ENCODE measurements at regions not wholly inside any gene's neighbourhood (a gene's known extent, or its start where the extent isn't known, plus 50 kb on each side); places are given as distances from the start of the nearest gene placed in this dataset.
A peak's percentile ranks its signal among the peaks of the same experiment; 100 is the strongest.

DNA sequence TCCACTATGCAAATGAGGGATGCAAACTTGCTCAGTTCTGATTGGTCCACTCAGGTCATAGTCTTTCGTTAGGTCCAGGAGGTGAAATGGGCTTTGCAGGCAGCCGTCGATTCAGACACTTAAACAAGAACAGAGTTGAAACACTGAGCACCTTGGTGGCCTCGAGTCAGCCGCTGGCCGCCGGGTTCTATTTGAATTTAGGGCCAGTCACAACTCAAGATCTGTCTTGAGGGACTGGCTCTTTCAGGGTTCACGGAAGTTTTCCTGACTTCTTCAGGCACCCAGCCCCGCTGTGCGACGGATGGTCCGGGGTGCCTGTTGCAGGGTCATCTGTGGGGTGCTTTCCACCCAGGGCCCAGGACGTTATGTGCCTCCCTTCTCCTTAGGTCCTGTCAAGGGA lies 412.8 kb upstream of the IRX4 start:
- intact Hi-C loops (cut with DNase I) = no loop called here
- peak; percentile 77 for DNase-seq (ENCODE audit: low spot score)

DNA sequence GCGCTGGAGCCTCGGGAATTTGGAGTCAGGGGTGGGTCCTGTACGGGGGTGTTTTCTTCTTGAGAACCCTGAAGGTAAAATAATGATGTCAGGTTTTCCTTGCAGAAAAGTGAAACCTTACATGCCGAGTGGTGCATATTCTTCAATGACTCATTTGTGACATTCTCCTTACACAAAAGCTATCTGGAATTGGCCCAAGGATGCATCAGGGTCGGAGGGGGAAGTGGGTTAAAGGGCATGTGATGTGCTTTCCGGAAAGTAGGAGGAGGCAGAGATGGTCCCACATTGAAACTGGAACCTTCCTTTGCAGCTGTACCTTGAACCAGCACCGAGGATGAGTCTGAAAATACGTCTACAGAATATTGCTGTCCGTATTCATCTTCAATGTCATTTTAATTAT lies 411.2 kb upstream of the IRX4 start:
- no peak for DNase-seq (ENCODE audit: low spot score)
- intact Hi-C loops (cut with DNase I) = no loop called here

- peak; percentile 72 for DNase-seq (ENCODE audit: low spot score)
- intact Hi-C loops (cut with DNase I) = no loop called here
These were observed 408.6 kb upstream of the IRX4 start for GRCh38 chr5:2291146-2291840.

- intact Hi-C loops (cut with DNase I) = no loop called here
These were observed 406.7 kb upstream of the IRX4 start for GRCh38 chr5:2289380-2289779.

DNA sequence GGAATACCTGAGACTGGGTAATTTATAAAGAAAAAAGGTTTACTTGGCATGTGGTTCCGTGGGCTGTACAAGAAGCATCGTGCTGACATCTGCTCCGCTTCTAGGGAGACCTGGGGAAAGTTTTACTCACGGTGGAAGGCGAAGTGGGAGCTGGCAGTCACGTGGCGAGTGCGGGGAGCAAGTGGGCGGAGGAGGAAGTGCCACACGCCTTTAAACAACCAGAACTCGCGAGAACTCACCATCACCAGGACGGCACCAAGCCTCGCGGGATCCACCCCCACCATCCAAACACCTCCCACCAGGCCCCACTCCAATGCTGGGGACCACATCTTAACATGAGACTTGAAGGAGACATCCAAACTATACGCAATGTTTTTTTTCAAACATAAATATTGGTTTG lies 406.2 kb upstream of the IRX4 start:
- peak; percentile 25 for DNase-seq (ENCODE audit: low spot score)
- intact Hi-C loops (cut with DNase I) = no loop called here

More at GRCh38 chr5:2289380-2289779, 406.7 kb upstream of the IRX4 start:
- peak; percentile 55 for DNase-seq (ENCODE audit: low spot score)

DNA sequence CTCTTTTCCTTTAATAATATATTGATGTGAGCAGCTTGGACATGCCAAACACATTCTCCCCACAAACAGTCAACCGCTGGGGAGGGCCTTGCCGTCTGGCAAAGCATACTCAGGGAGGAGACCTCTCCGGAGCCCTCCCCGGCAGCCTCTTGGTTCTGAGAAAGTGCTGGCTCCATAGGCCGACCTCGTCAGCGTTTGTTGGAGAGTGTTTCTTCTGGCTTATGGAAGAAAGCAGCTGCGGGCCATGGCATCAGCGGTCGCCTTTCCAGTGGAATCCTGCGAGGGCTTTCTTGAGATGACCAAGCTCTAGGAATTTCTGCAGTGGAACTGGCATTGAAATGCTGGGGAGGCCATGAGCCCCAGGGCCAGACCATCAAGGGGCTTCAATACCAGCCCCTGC lies 405.7 kb upstream of the IRX4 start:
- intact Hi-C loops (cut with DNase I) = no loop called here
- DNase-seq (ENCODE audit: low spot score) = peak; percentile 71

DNA sequence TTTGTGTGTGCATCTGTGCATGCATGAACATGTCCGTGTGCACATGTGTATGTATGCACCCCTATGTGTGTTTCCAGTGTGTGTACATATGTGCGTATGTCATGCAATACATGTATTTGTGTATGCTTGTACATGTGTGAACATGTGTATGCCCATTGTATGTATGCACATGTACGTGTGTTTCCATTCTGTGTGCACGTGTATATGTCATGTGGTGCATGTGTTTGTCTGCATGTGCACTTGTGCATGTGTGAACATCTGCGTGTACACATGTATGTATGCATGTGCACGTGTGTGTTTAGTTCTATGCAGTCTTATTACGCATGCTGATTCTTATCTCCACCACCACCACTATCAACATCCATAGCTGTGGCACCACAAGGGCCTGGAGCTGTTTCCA lies 403.5 kb upstream of the IRX4 start:
- intact Hi-C loops (cut with DNase I) = no loop called here
- DNase-seq (ENCODE audit: low spot score) = peak; percentile 2

DNA sequence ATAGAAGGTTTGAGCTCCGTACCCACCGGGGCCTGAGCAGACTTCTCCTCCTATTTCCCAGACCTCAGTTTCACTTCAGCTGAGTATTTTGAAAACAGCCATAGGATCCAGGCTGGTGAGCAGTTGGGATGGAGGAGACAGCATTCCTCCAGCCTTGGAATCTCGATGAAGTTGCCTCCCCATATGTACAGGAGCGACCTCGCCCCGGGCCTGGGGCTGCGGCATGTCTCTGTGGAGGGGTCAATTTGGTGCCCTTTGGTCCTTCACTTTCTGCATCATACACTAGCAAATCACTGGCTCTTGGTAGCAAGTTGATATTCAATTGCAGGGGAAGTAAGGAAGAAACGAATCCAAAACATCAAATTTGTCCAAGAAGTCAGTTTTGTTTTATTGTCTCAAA lies 402.0 kb upstream of the IRX4 start:
- DNase-seq (ENCODE audit: low spot score) = peak; percentile 74
- intact Hi-C loops (cut with DNase I) = no loop called here

- intact Hi-C loops (cut with DNase I) = no loop called here
- DNase-seq (ENCODE audit: low spot score) = peak; percentile 58
These were observed 400.8 kb upstream of the IRX4 start for GRCh38 chr5:2283481-2284045.

GRCh38 chr5:2282893-2283292 lies 400.2 kb upstream of the IRX4 start:
- peak; percentile 9 for DNase-seq (ENCODE audit: low spot score)
- intact Hi-C loops (cut with DNase I) = no loop called here

GRCh38 chr5:2282034-2282690 lies 399.4 kb upstream of the IRX4 start:
- peak; percentile 51 for DNase-seq (ENCODE audit: low spot score)
- intact Hi-C loops (cut with DNase I) = no loop called here

GRCh38 chr5:2281446-2281845 lies 398.7 kb upstream of the IRX4 start:
- peak; percentile 64 for DNase-seq (ENCODE audit: low spot score)
- intact Hi-C loops (cut with DNase I) = no loop called here

DNA sequence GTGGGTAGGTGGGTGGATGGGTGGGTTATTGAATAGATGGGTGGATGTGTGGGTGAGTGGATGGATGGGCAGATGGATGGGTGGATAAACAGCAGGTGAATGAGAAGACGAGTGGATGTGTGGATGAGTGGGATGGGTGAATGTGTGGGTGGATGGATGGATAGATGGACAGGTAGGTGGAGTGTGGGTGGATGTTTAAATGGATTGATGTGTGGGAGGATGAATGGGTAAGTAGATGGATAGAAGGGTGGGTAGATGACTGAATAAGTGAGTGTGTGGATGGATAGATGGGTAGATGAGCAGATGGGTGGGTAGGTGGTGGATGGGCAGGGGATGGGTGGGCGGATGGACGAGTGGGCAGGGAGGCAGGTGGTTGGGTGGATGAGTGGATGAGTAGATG lies 397.6 kb upstream of the IRX4 start:
- intact Hi-C loops (cut with DNase I) = no loop called here
- DNase-seq (ENCODE audit: low spot score) = peak; percentile 16

DNA sequence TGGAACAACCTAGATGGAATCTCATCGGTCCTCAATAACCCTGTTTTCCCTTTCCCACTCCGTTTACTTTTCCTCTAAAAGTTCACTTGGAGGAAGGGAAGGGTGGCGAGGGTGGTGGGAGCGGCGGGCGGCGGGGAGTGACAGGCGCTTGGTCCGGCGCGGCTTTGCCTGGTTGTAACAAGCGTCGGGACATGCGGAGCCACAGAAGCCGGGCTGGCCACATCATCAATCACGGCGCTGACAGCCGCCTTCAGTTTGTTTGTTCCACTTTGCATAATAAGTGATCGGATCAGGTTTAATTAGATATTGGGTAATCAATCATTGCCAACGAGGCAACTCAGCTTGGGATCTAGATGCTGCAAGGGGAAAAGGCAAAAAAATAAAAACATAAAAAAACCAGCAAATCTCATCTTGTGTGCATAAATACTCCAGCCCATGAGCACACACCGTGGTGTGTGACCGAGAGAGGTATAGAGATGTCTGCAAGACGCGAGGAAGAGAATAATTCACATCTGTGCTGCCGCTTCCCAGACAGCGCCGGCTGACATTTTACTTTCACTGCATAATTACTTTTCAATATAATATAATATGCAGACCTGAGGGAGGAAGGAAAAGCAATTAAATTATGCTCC lies 396.2 kb upstream of the IRX4 start:
- peak; percentile 54 for DNase-seq (ENCODE audit: low spot score)
- intact Hi-C loops (cut with DNase I) = no loop called here

DNA sequence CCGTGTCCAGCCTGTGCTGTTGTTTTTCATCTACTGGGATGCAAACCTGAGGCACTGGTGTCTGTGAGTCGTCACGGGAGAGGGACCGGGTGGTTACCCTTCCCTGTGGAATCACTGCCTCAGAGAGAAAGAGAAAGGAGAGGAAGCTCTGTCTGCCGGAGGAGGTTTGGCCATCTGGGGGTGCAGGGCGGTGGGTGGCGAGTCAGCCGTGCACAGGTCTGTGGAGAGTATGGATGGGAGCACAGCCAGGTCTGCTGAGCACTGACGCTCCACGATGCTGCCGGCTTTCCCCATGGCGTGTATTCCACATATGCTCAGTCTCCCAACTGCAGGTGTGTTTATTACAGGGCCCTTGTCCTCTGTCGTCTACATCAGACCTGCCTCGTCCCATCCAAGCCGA lies 395.2 kb upstream of the IRX4 start:
- intact Hi-C loops (cut with DNase I) = no loop called here
- peak; percentile 34 for DNase-seq (ENCODE audit: low spot score)

GRCh38 chr5:2276101-2276500 lies 393.4 kb upstream of the IRX4 start:
- DNase-seq (ENCODE audit: low spot score) = peak; percentile 24
- intact Hi-C loops (cut with DNase I) = no loop called here

GRCh38 chr5:2272755-2273154 lies 390.0 kb upstream of the IRX4 start:
- peak; percentile 73 for DNase-seq (ENCODE audit: low spot score)
- intact Hi-C loops (cut with DNase I) = no loop called here

GRCh38 chr5:2272039-2272438 lies 389.3 kb upstream of the IRX4 start:
- DNase-seq (ENCODE audit: low spot score) = peak; percentile 67

GRCh38 chr5:2271316-2271715 lies 388.6 kb upstream of the IRX4 start:
- intact Hi-C loops (cut with DNase I) = no loop called here
- DNase-seq (ENCODE audit: low spot score) = peak; percentile 34

More at GRCh38 chr5:2272039-2272438, 389.3 kb upstream of the IRX4 start:
- intact Hi-C loops (cut with DNase I) = no loop called here

- DNase-seq (ENCODE audit: low spot score) = peak; percentile 59
- intact Hi-C loops (cut with DNase I) = no loop called here
These were observed 387.7 kb upstream of the IRX4 start for GRCh38 chr5:2270467-2270866.
